ENCODE measurements at regions not wholly inside any gene's neighbourhood (a gene's known extent, or its start where the extent isn't known, plus 50 kb on each side); places are given as distances from the start of the nearest gene placed in this dataset.

DNA sequence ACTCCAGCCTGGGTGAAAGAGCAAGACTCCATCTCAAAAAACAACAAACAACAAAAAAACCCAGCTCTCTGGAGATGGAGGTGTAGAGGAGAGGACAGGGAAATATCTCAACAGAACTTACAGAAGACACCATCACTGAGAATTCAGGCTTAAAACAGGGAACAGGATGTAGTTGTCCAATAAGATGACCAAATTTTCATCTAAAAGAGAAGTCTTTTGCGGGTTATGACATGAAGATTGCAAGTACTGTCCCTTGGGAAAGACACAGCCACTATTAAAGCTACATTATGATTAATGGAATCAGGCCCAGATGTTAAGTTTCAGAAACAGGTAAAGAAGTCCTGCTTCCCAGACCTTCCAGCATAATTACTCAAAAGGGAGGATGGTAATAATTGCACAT is 235.2 kb upstream of the NRP1 start (continued):
- TF ChIP-seq MAX (IDR thresholded peaks at IDR 0.05) (no peak), TAF1 (IDR thresholded peaks at IDR 0.05; ENCODE audit: low read depth, low read length) (no peak), EZH2 (IDR thresholded peaks at IDR 0.05; ENCODE audit: low read depth, low read length, severe bottlenecking) (no peak), SIX5 (IDR thresholded peaks at IDR 0.05; ENCODE audit: low read depth, low read length) (no peak)

Measured in H1 (cell line).